HEK293 (cell line): ENCODE measurements at regions not wholly inside any gene's neighbourhood (a gene's known extent, or its start where the extent isn't known, plus 50 kb on each side); places are given as distances from the start of the nearest gene placed in this dataset.

Experiments
- HOXA7 ChIP-seq: sonication (generic); formaldehyde crosslinking; IDR thresholded peaks from 2 replicates; pipeline ENCODE4 v1.8.1; 2022; ENCODE audit warnings: missing genetic modification reagents, borderline replicate concordance
- ZNF48 ChIP-seq: fragments of 450-650 bp; formaldehyde crosslinking; IDR thresholded peaks from 2 replicates; pipeline ENCODE4 v1.5.1; 2016; ENCODE audit warnings: missing biosample characterization, missing genetic modification characterization
- ZNF670 ChIP-seq: fragments of 450-650 bp; formaldehyde crosslinking; IDR thresholded peaks from 2 replicates; pipeline ENCODE4 v1.5.1; 2016; ENCODE audit warnings: missing biosample characterization, missing genetic modification characterization, low read depth
- TF ChIP-seq, protein P1 (sequence below): fragments of 450-650 bp; formaldehyde crosslinking; IDR thresholded peaks from 2 replicates; pipeline ENCODE4 v1.5.1; 2016; ENCODE audit warnings: missing biosample characterization, missing genetic modification characterization
- TF ChIP-seq, protein P2 (sequence below): sonication (generic); formaldehyde crosslinking; IDR thresholded peaks from 2 replicates; pipeline ENCODE4 v1.8.1; 2022; ENCODE audit warnings: mild to moderate bottlenecking, moderate library complexity, missing genetic modification reagents

DNA sequence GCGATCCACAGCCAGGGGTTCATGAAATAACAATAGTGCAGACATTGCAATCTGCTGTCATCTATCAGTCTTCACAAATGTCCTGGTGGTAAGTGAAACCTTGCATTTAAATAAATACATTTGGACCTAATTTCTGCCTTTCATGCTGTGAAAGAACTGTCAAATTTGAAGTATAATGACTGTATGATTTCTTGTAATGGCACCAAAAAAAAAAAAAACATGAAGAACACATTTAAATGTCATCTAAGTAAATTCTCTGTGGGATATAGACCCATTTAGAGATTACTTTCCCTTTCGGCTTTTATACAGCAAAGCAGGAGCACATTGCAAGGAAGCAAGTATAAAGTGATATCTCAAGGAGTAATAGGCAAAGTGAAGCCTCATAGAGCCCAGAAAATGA, 431.5 kb upstream of the SGCD start:
- TF ChIP-seq, protein P1, sequence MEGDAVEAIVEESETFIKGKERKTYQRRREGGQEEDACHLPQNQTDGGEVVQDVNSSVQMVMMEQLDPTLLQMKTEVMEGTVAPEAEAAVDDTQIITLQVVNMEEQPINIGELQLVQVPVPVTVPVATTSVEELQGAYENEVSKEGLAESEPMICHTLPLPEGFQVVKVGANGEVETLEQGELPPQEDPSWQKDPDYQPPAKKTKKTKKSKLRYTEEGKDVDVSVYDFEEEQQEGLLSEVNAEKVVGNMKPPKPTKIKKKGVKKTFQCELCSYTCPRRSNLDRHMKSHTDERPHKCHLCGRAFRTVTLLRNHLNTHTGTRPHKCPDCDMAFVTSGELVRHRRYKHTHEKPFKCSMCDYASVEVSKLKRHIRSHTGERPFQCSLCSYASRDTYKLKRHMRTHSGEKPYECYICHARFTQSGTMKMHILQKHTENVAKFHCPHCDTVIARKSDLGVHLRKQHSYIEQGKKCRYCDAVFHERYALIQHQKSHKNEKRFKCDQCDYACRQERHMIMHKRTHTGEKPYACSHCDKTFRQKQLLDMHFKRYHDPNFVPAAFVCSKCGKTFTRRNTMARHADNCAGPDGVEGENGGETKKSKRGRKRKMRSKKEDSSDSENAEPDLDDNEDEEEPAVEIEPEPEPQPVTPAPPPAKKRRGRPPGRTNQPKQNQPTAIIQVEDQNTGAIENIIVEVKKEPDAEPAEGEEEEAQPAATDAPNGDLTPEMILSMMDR, result no peak
- TF ChIP-seq HOXA7 (CRISPR knock-in tag), result no peak
- no peak for TF ChIP-seq ZNF670 (tag by site-specific recombination)
- TF ChIP-seq ZNF48 (tag by site-specific recombination), result no peak
- TF ChIP-seq, protein P2, sequence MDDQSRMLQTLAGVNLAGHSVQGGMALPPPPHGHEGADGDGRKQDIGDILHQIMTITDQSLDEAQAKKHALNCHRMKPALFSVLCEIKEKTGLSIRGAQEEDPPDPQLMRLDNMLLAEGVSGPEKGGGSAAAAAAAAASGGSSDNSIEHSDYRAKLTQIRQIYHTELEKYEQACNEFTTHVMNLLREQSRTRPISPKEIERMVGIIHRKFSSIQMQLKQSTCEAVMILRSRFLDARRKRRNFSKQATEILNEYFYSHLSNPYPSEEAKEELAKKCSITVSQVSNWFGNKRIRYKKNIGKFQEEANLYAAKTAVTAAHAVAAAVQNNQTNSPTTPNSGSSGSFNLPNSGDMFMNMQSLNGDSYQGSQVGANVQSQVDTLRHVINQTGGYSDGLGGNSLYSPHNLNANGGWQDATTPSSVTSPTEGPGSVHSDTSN (CRISPR knock-in tag), result no peak
